NOMO-1 treated with dmso at 0.1 percent for 144 hours (cell line): ENCODE measurements at regions not wholly inside any gene's neighbourhood (a gene's known extent, or its start where the extent isn't known, plus 50 kb on each side); places are given as distances from the start of the nearest gene placed in this dataset.

ENCODE experiments used
- DNase-seq: peaks from one replicate; lab custom pipeline; 2025; ENCODE audit not compliant: unreplicated experiment; lab: John Stamatoyannopoulos, UW

- DNase-seq = no peak
These were observed 1067.9 kb downstream of the TTLL7 start for GRCh38 chr1:82931006-82931405.

DNA sequence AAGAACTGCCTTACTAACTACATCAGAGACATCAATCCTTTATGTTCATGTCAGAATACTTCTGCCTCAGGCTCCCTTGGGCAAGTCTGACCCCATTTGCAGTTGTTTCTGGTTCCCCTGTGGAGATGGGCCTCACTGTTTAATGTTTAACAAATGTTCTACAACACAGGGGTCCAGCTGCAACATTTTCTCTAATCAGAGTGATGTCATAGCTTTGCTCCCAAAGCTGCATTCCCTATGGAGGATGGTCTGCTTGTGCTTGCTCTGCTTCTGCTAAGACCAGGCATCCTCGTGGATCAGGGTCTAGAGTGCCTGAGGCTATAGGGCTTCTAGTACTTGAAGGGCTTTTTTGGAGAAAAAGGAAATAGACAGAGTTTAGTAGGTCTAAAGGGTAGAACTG is 1071.2 kb downstream of the TTLL7 start:
- DNase-seq = no peak

DNA sequence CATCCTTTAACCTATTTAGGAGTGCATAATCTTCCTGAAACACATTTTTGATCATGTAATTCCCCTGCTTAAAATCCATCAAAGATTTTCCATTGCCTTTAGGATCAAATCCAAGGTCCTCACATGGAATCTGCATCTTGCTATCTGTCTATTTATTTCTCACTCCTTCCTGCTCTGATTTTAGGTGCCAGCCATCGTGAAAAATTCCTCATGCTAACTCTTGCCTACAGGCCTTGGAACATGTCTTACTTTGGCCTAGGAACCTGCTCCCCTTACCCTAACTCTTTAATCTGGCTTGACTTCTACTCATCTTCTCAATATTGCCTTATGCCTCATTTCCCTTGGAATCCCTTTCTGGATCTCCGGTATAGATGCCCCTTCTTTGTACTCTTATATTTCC is 1074.3 kb downstream of the TTLL7 start:
- no peak for DNase-seq

DNA sequence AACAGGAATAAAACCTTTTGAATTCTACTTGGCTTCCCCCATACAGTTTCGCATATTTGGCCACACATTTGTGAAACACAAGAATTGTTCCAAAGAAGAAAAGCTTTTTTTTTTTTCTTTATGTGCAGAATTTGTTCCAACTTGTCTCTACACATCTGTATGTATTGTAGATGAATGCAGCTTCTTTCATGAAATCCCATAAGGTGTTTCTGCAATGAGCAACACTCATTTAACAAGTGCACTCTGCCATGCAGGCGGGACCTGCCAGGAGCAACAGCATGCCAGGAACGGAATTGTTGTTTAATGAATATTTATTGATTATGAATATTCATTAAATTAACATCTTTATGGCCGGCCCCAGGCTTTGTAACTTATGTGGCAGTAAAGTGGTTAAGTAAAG is 1075.0 kb downstream of the TTLL7 start:
- no peak for DNase-seq

DNA sequence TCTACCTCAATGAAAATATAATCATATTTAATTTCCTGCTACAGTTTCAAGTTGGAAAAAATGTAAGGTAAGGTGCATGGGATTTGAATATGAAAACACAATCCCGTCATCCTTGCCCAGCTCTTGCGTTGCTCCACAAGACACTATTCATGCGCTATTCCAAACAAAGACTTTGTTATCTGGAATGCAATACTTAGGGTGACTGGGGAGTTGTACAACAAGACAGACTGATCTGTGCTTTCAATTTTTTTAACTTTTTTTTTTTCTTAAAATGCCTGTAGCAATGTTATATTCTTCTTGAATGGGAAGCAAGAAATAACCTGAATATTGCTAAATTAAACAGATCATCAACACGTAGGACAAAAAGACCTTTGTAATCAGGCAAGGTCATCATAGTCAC is 1077.2 kb downstream of the TTLL7 start:
- DNase-seq = no peak

DNA sequence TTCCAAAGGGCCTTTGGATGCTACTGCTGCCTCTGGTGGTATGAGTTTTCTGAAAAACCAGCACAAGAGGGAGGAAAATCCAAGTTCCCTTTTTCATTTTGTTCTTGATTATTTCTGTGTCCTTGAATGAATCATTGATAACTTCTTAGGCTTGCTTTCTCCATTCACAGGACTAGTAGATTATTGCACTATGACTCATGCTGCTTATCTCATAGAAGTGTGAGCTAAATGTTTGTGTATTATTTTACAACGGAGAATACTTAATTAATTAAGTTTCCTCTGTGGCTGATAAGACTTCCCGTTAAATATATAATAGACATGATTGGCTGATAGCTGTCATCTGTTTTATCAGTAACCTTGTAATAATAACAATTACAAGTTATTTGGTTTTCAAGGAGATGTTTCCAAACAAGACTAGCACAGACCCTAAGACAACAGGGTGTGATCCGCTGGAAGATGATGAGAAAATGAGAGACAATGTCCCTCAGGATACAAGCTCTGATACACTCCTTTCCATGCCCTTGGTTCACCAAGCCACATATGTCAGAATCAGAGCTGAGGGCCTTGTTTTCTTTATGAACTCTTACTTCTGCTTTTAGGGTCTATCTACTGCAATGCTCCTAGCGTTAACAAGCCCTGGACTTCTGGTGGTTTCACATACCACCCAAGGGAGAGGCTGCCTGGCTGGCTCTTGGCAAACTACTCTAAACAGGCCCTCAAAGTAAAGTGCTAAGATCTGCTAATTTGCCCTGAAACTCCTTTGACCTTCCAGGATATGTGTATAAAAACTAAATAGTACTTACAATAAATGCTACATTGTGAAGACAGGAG is 1078.3 kb downstream of the TTLL7 start:
- no peak for DNase-seq

- DNase-seq = no peak
These were observed 1079.1 kb downstream of the TTLL7 start for GRCh38 chr1:82919837-82920236.

GRCh38 chr1:82907313-82907712 is 1091.6 kb downstream of the TTLL7 start:
- no peak for DNase-seq

GRCh38 chr1:82903626-82904025 is 1095.3 kb downstream of the TTLL7 start:
- DNase-seq = no peak

DNA sequence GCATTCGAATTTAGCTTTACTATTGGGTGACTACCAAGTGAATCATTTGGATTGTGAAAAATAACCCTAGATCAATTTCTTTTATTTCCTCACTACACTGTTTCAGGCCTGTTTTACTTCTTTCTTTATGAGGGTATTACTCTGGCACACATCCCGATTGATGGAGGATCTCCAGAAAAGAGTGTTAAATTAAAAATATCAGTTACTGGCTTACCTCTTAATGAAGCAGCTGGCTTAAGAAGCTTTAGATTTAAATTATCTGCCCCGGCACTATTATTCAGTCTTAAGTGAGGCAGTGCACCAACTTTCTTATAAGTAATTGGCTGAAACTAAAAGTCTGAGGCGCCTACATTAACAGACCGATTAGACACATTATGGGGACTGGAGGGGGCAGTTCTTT is 1097.4 kb downstream of the TTLL7 start:
- no peak for DNase-seq

GRCh38 chr1:82901118-82901517 is 1097.8 kb downstream of the TTLL7 start:
- no peak for DNase-seq

- no peak for DNase-seq
These were observed 1098.3 kb downstream of the ADGRL2 start for GRCh38 chr1:82899017-82899416.

- DNase-seq = no peak
These were observed 1096.8 kb downstream of the ADGRL2 start for GRCh38 chr1:82897549-82897948.

DNA sequence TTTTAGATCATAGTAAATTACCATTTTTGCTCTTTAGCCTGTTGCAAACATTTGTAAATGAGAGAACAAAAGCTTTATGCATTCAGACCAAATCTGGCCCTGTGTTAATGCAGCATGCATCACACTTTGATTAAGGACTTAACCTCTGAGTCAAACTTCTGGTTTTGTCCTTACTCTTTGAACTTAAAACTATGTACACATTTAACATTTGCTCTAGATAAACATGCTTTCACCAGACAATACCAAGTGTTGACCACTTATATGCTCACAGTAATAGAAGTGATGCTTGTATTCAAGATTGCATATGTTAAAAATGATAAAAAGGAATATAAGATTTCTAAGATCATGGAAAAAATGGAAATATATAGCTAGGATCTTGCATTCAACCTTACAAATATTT is 1095.3 kb downstream of the ADGRL2 start:
- DNase-seq = no peak

- no peak for DNase-seq
These were observed 1093.9 kb downstream of the ADGRL2 start for GRCh38 chr1:82894635-82895034.

DNA sequence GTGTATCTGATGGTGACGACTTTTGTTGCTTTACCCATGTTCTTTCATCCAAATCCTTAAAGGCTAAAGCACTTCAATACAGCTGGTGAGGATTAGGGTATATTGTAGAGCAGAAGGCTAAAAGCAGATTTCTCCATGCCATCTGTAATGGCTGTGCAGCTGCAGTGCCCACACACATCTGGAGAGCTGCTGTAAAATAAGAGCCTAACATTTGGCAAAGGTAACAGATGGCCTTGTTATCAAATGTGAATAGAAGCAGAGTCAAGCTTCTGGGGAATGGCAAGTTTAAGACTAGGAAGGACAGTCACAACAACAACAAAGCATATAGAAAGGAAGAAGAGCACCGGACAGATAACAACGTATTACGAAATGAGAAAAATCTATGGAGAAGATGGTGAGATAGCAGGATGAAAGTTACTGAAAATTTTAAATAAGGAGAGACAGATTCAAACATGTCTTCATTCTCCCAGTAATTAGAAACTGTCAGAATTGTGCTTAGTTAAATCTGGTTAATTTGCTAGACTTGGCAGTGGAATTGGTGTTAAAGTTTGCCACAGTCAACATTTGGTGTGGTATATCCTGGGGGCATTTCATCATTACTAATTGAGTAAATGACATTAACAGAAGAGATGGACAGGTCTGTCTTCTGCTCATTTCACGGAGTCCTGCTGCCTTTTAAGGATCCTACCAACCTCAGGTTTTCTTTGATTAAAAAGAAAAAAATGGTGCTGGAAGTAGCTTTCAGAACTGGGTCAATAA is 1093.2 kb downstream of the ADGRL2 start:
- no peak for DNase-seq

DNA sequence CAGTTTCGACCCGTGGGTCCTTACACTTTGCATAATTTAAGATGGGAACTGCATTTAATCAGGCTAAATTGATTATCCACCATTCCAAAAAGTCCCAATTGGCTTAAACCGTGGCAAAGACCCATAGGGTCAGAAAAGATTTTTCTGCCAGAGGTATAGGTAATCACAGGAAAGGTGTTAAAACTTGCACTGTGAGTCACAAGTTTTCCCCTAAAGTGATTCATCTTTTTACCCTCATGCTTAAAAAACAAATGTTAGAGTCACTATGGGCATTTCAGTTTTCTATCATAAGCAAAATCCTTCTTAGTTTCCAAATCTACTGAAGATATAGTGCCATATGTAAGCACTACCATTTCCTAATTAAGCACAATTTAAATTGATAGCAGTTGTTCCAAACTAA is 1079.8 kb downstream of the ADGRL2 start:
- no peak for DNase-seq

- no peak for DNase-seq
These were observed 1079.1 kb downstream of the ADGRL2 start for GRCh38 chr1:82879701-82880305.

- DNase-seq = no peak
These were observed 1074.4 kb downstream of the ADGRL2 start for GRCh38 chr1:82875170-82875569.

DNA sequence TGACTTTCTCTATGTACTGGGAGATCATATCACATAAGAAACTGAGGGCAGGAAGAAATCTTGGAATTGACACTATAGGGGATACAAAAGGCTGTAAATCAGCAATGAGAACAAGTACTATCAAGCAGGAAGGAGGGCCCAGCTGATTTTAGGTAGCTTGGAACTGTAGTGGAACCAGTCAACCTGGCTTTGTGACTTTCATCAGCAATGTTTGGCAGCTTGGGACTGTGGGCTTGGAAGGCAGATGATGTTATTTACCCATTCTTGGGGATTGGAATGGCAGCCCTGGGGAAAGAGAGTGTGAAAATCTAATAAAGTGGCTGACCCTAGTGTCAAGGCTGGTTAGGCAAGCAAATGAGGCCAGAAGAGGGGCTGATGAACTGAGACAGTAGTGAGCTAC is 1073.3 kb downstream of the ADGRL2 start:
- no peak for DNase-seq

- DNase-seq = no peak
These were observed 1069.6 kb downstream of the ADGRL2 start for GRCh38 chr1:82870332-82870731.

DNA sequence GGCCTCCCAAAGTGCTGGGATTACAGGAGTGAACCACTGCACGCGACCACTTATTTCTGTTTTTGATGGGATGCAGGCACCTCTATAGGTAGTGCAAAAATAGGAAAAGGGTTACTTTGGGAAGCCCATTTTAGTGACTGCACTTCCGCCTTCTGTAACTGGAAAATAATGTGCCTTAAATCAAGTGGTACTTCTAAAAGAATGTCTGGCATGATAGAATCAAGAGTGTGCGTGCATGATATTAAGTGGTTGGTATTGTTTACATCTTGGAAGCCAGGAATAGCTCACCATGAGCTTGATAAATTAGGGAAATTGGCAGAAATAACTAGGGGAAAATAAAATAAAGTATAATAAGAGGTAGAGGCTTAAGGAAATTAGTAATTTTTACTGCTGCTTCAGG is 1067.0 kb downstream of the ADGRL2 start:
- no peak for DNase-seq
